Kidney (tissue), 13 donors: ENCODE measurements at regions not wholly inside any gene's neighbourhood (a gene's known extent, or its start where the extent isn't known, plus 50 kb on each side); places are given as distances from the start of the nearest gene placed in this dataset.

ENCODE experiments used
- DNase-seq, 5 donors: peaks; one replicate each; pipeline ENCODE4 v3.0.0-alpha.2; 2013 to 2020
- FAIRE-seq: peaks from 2 replicates; lab custom pipeline; 2012; peaks lifted over from hg19 to GRCh38; lab: Jason Lieb, UNC
- H3K27ac ChIP-seq, 2 donors: one replicate each; pipeline ENCODE4 v1.7.0; 2013; ENCODE audit warnings: low read depth in 2 of 2, low read length in 2 of 2, inconsistent platforms in 1 of 2
- H3K27me3 ChIP-seq: one replicate; pipeline ENCODE4 v1.7.1; 2013; ENCODE audit warnings: low read length, inconsistent platforms; ENCODE audit not compliant: control insufficient read depth, insufficient read depth
- H3K36me3 ChIP-seq, 3 donors: one replicate each; pipeline versions ENCODE4 v1.7.0 to v1.7.1; 2013; ENCODE audit warnings: low read length in 3 of 3, control low read depth in 1 of 3, inconsistent platforms in 1 of 3; ENCODE audit not compliant: insufficient read depth in 3 of 3, control insufficient read depth in 2 of 3
- H3K4me1 ChIP-seq, 3 donors: one replicate each; pipeline versions ENCODE4 v1.7.0 to v1.7.1; 2013; ENCODE audit warnings: low read length in 3 of 3, inconsistent platforms in 1 of 3, low read depth in 1 of 3; ENCODE audit not compliant: control insufficient read depth in 2 of 3, insufficient read depth in 2 of 3
- H3K4me3 ChIP-seq, 3 donors: one replicate each; pipeline versions ENCODE4 v1.7.0 to v1.8.1; 2013; ENCODE audit warnings: low read length in 3 of 3, control low read depth in 1 of 3, inconsistent platforms in 1 of 3
- H3K9ac ChIP-seq, 3 donors: one replicate each; pipeline versions ENCODE4 v1.7.0 to v1.7.1; 2013; ENCODE audit warnings: low read length in 3 of 3, control low read depth in 1 of 3, inconsistent platforms in 1 of 3
- H3K9me3 ChIP-seq, 3 donors: one replicate each; pipeline versions ENCODE4 v1.7.0 to v1.7.1; 2013; ENCODE audit warnings: low read length in 3 of 3, control low read depth in 1 of 3, inconsistent platforms in 1 of 3; ENCODE audit not compliant: control insufficient read depth in 2 of 3, insufficient read depth in 1 of 3
- intact Hi-C: fragments of 100-400 bp; cut with DNase I; formaldehyde crosslinking; loops from one replicate; pipeline ENCODE4 v1.11.1; 2022
- TF ChIP-seq, protein P1 (sequence below): IDR thresholded peaks from 3 replicates; pipeline ENCODE4 v1.5.1; 2012; ENCODE audit warnings: mild to moderate bottlenecking, moderate library complexity, borderline replicate concordance; ENCODE audit not compliant: insufficient read depth; ENCODE audit errors: extremely low read depth
- donor health status: control.
- donor health status: control.
- donor health status: control.
- donor health status: control.
- donor health status: control.
- donor health status: DM: yes; HTN: yes; CAD: no.
- donor health status: Normal renal cell carcinoma (clear cell type).

GRCh38 chr10:125337510-125337909 is 177.1 kb upstream of the CTBP2 start:
- Histone ChIP-seq H3K36me3 (no peaks in the 10 kb centered on the region), H3K27ac (no peak overlapping the region), H3K4me3 (no peak overlapping the region), H3K27me3 (no peaks in the 10 kb centered on the region), H3K9ac (no peak overlapping the region), H3K4me1 (no peaks in the 10 kb centered on the region), H3K9me3 (no peaks in the 10 kb centered on the region)
- DNase-seq (no peak), FAIRE-seq (no peak)
- intact Hi-C loops, result no loop called here
- TF ChIP-seq, protein P1, sequence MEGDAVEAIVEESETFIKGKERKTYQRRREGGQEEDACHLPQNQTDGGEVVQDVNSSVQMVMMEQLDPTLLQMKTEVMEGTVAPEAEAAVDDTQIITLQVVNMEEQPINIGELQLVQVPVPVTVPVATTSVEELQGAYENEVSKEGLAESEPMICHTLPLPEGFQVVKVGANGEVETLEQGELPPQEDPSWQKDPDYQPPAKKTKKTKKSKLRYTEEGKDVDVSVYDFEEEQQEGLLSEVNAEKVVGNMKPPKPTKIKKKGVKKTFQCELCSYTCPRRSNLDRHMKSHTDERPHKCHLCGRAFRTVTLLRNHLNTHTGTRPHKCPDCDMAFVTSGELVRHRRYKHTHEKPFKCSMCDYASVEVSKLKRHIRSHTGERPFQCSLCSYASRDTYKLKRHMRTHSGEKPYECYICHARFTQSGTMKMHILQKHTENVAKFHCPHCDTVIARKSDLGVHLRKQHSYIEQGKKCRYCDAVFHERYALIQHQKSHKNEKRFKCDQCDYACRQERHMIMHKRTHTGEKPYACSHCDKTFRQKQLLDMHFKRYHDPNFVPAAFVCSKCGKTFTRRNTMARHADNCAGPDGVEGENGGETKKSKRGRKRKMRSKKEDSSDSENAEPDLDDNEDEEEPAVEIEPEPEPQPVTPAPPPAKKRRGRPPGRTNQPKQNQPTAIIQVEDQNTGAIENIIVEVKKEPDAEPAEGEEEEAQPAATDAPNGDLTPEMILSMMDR, result no peak

DNA sequence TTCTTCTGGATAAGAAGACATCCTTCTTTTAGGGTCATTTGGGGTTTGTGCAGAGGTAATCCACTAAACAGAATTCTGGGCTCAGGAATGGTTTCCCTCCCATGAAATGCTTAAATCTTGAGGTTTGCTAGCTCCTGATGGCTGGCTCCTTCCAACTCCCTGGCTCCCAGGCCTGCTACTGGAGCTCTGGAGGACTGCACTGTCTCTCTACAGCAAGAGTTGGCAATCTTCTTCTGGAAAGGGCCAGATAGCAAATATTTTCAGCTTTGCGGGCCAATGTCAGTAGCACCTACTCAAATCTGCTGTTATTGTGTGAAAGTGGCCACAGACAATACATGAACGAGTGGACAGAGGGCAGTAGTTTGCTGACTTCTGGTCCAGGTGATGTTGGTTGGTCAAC is 174.2 kb upstream of the CTBP2 start:
- no peak overlapping the region for H3K27ac ChIP-seq
- TF ChIP-seq, protein P1, result no peak
- H3K9ac ChIP-seq, result no peak overlapping the region
- DNase-seq (no peak), FAIRE-seq (no peak)
- intact Hi-C loops, result no loop called here
- H3K36me3 ChIP-seq, result no peaks in the 10 kb centered on the region
- H3K9me3 ChIP-seq, result no peaks in the 10 kb centered on the region
- H3K27me3 ChIP-seq, result no peaks in the 10 kb centered on the region
- no peak overlapping the region for H3K4me3 ChIP-seq
- H3K4me1 ChIP-seq, result no peaks in the 10 kb centered on the region

DNA sequence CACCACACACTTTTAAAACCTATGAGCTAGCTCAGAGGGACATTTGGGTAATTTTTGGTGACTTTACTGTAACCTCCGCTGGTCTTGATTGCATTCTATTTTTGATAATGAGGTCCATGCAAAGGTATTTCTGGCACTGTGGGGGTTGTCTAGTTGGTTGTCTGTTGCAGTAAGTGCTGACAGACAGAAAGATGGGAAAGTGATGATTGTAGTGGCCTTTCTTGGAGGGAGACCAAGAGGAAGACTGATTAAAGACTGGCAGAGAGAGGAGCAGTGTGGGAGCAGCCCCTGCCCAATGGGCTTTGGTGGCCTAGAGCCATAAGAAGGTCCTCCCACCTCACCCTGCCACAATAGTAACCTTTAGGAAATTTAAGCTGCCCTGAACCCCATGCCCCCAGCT is 173.4 kb upstream of the CTBP2 start:
- H3K9ac ChIP-seq, result no peak overlapping the region
- no peak for FAIRE-seq
- DNase-seq, result no peak
- no peaks in the 10 kb centered on the region for H3K9me3 ChIP-seq
- no peak overlapping the region for H3K4me3 ChIP-seq
- no peaks in the 10 kb centered on the region for H3K4me1 ChIP-seq
- no peaks in the 10 kb centered on the region for H3K27me3 ChIP-seq
- intact Hi-C loops, result no loop called here
- TF ChIP-seq, protein P1, result no peak
- H3K36me3 ChIP-seq, result no peaks in the 10 kb centered on the region
- no peak overlapping the region for H3K27ac ChIP-seq

- TF ChIP-seq, protein P1, result no peak
- FAIRE-seq (no peak), DNase-seq (no peak)
- Histone ChIP-seq H3K27ac (no peak overlapping the region), H3K4me1 (no peaks in the 10 kb centered on the region), H3K27me3 (no peaks in the 10 kb centered on the region), H3K36me3 (no peaks in the 10 kb centered on the region), H3K9me3 (no peaks in the 10 kb centered on the region), H3K4me3 (no peak overlapping the region), H3K9ac (no peak overlapping the region)
- intact Hi-C loops, result no loop called here
These were observed 172.8 kb upstream of the CTBP2 start for GRCh38 chr10:125333209-125333591.
